ENCODE measurements at regions not wholly inside any gene's neighbourhood (a gene's known extent, or its start where the extent isn't known, plus 50 kb on each side); places are given as distances from the start of the nearest gene placed in this dataset.

- no peak for DNase-seq (ENCODE audit: low spot score)
These were observed 566.4 kb downstream of the ZEB2 start for GRCh38 chr2:143953451-143954030.

GRCh38 chr2:143952536-143952935 lies 567.4 kb downstream of the ZEB2 start:
- no peak for DNase-seq (ENCODE audit: low spot score)

GRCh38 chr2:143950704-143951103 lies 569.2 kb downstream of the ZEB2 start:
- DNase-seq (ENCODE audit: low spot score) = no peak

- DNase-seq (ENCODE audit: low spot score) = no peak
These were observed 570.6 kb downstream of the ZEB2 start for GRCh38 chr2:143949121-143949848.

GRCh38 chr2:143948710-143949109 lies 571.2 kb downstream of the ZEB2 start:
- no peak for DNase-seq (ENCODE audit: low spot score)

GRCh38 chr2:143946436-143947391 lies 573.2 kb downstream of the ZEB2 start:
- DNase-seq (ENCODE audit: low spot score) = no peak

- no peak for DNase-seq (ENCODE audit: low spot score)
These were observed 577.4 kb downstream of the ZEB2 start for GRCh38 chr2:143942486-143942885.

- DNase-seq (ENCODE audit: low spot score) = no peak
These were observed 579.2 kb downstream of the ZEB2 start for GRCh38 chr2:143940720-143941119.

- no peak for DNase-seq (ENCODE audit: low spot score)
These were observed 580.1 kb downstream of the ZEB2 start for GRCh38 chr2:143939626-143940330.

- DNase-seq (ENCODE audit: low spot score) = no peak
These were observed 582.1 kb downstream of the ZEB2 start for GRCh38 chr2:143937723-143938350.

GRCh38 chr2:143936848-143937722 lies 582.8 kb downstream of the ZEB2 start:
- DNase-seq (ENCODE audit: low spot score) = no peak

GRCh38 chr2:143936538-143936847 lies 583.4 kb downstream of the ZEB2 start:
- no peak for DNase-seq (ENCODE audit: low spot score)

- DNase-seq (ENCODE audit: low spot score) = no peak
These were observed 584.5 kb downstream of the ZEB2 start for GRCh38 chr2:143935482-143935752.

- no peak for DNase-seq (ENCODE audit: low spot score)
These were observed 585.1 kb downstream of the ZEB2 start for GRCh38 chr2:143934626-143935481.

- DNase-seq (ENCODE audit: low spot score) = no peak
These were observed 585.9 kb downstream of the ZEB2 start for GRCh38 chr2:143933946-143934569.

- DNase-seq (ENCODE audit: low spot score) = no peak
These were observed 589.0 kb downstream of the ZEB2 start for GRCh38 chr2:143930891-143931290.

GRCh38 chr2:143928613-143929012 lies 591.3 kb downstream of the ZEB2 start:
- DNase-seq (ENCODE audit: low spot score) = no peak

- no peak for DNase-seq (ENCODE audit: low spot score)
These were observed 591.7 kb downstream of the ZEB2 start for GRCh38 chr2:143928184-143928583.

GRCh38 chr2:143926736-143927135 lies 593.2 kb downstream of the ZEB2 start:
- no peak for DNase-seq (ENCODE audit: low spot score)
